SW480 (cell line): ENCODE measurements at regions not wholly inside any gene's neighbourhood (a gene's known extent, or its start where the extent isn't known, plus 50 kb on each side); places are given as distances from the start of the nearest gene placed in this dataset.
"Not testable (repeated sequence)": the region's sequence is repeated elsewhere in the genome, so short reads cannot be mapped to it uniquely, and the experiment has no call there.

ENCODE experiments used
- DNase-seq: peaks from one replicate; pipeline ENCODE4 v3.0.0-alpha.2; 2016; ENCODE audit warnings: low spot score

DNA sequence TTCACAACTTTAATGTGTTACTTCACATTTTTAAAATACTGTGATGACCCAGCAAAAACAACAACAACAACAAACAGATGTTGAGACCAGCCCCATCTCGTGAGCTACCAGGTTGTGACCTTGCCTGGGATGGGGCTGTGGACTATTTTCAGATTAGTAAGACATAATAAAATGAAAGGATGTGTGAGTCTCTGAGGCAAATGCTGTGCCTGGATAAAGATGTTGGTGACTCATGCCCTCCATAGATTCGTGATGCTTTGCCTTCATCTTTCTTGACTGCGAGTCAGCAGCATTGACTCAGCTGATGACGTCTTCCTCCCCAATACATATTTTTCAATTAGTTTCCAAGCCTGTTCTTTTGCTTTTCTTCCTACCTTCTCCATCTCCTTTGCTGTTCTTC lies 453.0 kb upstream of the CFAP20DC start:
- DNase-seq = peak; percentile 24

GRCh38 chr3:59499954-59500353 lies 450.1 kb upstream of the CFAP20DC start:
- no peak for DNase-seq

DNA sequence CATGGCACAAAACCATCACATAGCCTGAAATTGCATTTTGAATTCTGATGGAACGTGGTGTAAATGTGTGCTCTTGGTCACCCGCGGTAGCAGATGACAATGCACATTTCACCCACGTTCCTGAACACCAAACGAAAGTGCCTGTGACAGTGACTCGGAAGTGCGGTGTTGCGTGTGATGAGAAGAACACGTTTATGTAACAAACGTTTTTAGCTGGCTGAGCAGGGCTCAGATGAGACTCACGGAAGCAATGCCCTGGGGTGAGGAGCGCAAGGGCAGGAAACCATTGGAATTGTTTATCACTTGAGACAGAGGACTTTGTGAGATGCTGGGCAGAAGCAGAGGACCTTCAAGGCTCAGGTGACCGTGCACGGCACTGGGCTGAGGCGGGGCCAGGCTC lies 449.2 kb upstream of the CFAP20DC start:
- DNase-seq = no peak

- no peak for DNase-seq
These were observed 446.4 kb upstream of the CFAP20DC start for GRCh38 chr3:59496250-59496649.

DNA sequence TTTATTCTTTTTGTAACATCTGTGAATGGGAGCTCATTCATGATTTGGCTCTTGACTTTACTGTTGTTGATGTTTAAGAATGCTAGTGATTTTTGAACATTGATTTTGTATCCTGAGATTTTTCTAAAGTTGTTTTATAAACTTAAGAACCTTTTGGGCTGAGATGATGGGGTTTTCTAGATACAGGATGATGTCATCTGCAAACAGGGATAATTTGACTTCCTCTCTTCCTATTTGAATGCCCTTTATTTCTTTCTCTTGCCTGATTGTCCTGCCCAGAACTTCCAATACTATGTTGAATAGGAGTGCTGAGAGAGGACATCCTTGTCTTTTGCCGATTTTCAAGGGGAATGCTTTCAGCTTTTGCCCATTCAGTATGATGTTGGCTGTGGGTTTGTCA lies 445.1 kb upstream of the CFAP20DC start:
- DNase-seq = not testable (repeated sequence)

GRCh38 chr3:59486520-59486919 lies 436.7 kb upstream of the CFAP20DC start:
- DNase-seq = no peak

GRCh38 chr3:59483191-59483590 lies 433.4 kb upstream of the CFAP20DC start:
- no peak for DNase-seq

GRCh38 chr3:59482684-59483083 lies 432.9 kb upstream of the CFAP20DC start:
- DNase-seq = no peak

- DNase-seq = peak; percentile 52
These were observed 432.1 kb upstream of the CFAP20DC start for GRCh38 chr3:59481776-59482400.

DNA sequence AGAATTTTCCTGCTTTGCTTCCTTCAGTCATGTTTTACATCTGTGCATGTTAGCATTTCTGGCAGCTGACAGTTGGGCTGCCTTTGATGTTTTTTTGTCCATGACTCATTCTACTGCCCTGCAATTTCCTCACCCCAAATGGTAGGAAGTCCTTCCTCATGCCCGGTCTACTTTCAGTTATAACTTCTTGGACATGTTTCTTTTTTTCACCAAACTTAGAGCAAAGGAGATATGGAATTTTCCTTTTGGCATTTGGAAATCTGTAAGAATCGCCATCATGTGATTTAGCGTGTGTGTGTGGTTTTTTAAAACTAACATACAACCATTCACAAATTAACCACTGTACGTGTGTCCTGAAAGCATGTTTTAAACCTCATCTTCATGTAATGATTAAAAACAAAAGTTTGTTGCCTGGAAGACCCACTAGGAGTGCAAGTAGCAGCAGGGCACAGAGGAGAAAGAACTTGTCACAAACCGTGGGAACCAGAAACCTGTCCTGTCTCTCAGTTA lies 430.7 kb upstream of the CFAP20DC start:
- peak; percentile 84 for DNase-seq

DNA sequence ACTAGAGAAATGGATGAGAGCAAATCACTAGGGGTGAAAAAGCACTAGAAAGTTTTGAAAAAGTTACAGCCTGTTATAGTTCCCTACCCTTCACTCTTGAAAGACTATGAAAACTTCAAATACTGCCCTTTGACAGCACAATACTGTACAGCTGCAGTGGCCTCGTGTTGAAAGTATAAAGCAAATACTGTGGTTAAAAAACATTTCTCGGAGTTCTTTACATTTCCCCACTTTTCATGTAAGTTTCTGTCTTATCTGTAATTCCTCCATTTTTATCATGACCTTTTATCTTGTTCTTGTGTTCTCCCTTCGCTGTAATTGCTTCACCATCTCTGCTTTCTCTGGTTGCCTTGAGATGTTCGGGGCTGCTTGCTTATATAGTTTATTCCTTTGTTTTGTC lies 423.8 kb upstream of the CFAP20DC start:
- no peak for DNase-seq

- no peak for DNase-seq
These were observed 422.7 kb upstream of the CFAP20DC start for GRCh38 chr3:59472541-59472940.

DNA sequence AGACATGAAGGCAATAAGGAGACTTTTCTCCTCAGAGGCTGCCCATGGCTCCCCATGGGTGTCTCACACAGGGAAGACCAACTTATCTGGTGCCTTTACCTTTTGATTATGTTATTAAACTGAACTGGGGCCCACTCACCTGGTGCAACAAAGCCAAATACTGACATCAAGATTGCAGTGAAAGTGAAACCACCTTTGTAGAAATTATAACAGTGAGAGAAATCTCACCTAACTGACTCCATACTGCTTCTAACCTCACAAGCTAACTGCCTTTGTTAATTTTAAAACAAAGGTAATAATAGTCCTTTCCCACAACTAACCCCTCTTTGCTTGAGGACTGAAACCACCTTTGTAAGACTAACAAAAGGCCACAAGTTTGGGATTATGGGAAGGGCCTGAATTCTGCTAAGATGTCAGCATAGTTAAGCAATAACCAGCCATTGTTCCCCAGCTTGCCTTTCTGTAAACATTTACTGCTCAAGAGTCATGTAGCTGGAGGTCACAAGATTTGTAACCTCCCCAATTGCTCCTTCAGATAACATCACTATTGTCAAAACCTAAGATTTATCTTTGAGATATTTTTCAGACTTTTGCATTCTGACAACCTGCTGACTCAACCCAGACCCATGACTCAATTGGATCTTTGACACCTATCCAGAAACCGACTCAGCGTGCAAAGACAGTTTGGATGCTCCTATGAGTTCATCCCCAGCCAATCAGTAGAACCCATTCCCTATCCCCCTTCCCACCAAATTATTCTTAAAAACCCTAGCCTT lies 420.3 kb upstream of the CFAP20DC start:
- no peak for DNase-seq

- no peak for DNase-seq
These were observed 417.7 kb upstream of the CFAP20DC start for GRCh38 chr3:59467476-59467875.

GRCh38 chr3:59464187-59464586 lies 414.4 kb upstream of the CFAP20DC start:
- no peak for DNase-seq

DNA sequence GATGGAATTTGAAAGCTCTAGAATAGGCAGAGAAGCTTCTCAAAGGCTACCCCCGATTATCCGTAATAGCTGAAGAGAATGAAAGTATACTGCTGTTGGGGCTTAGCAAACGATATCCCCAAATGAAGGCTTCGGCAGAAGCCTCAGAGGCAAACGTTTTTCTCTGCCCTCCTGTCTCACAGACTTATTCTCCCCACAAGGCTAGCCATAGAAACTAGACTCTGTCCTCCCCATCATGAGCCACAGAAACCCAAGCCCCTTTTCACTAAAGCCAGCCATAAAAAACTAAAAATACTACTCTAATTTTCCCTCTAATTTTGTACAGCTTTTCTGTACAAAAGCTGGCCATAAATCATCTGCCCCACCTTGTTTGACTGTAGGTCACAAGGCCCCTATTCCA lies 413.4 kb upstream of the CFAP20DC start:
- no peak for DNase-seq

DNA sequence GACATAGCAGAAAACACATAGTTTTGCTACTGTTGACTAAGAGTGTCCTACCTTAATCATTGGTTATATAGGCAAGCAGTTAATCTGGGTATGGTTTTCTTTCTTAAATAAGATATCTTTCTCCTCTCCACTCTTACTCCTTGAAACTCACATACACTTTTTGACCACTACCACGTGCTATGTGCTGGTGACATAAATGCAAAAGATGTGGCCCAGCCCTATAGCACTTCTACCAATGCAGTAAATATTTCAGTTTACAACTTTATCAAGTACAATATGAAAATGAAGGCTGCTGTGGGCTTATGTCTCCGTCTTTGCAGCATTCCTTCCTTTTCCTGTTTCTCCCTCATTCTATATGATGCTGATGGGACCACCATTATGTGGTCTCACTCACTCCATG lies 410.2 kb upstream of the CFAP20DC start:
- DNase-seq = no peak

- DNase-seq = no peak
These were observed 407.1 kb upstream of the CFAP20DC start for GRCh38 chr3:59456852-59457485.

- peak; percentile 11 for DNase-seq
These were observed 402.2 kb upstream of the CFAP20DC start for GRCh38 chr3:59451800-59452746.

GRCh38 chr3:59450946-59451763 lies 401.3 kb upstream of the CFAP20DC start:
- peak; percentile 71 for DNase-seq

- no peak for DNase-seq
These were observed 400.6 kb upstream of the CFAP20DC start for GRCh38 chr3:59450437-59450836.
